Smooth muscle cell (in vitro differentiated cells): ENCODE measurements at regions not wholly inside any gene's neighbourhood (a gene's known extent, or its start where the extent isn't known, plus 50 kb on each side); places are given as distances from the start of the nearest gene placed in this dataset.

Source experiments
- DNase-seq: peaks from one replicate; lab custom pipeline; 2025; ENCODE audit not compliant: unreplicated experiment; lab: John Stamatoyannopoulos, UW
- H2AFZ ChIP-seq: fragments of 200-600 bp; sonication (generic); 2 replicates; pipeline ENCODE4 v1.6.0; 2016; ENCODE audit warnings: antibody characterized with exemption, low read depth, mild to moderate bottlenecking
- H3F3A ChIP-seq: fragments of 200-600 bp; sonication (generic); 2 replicates; pipeline ENCODE4 v1.6.0; 2017; ENCODE audit warnings: antibody characterized with exemption, low read depth
- H3K27ac ChIP-seq: fragments of 200-600 bp; sonication (generic); 2 replicates; pipeline ENCODE4 v1.5.1; 2016; ENCODE audit warnings: low read depth, mild to moderate bottlenecking
- H3K27me3 ChIP-seq: fragments of 200-600 bp; sonication (generic); 2 replicates; pipeline ENCODE4 v1.6.1; 2016; ENCODE audit warnings: low read depth, mild to moderate bottlenecking
- H3K36me3 ChIP-seq: fragments of 200-600 bp; sonication (generic); 2 replicates; pipeline ENCODE4 v1.5.1; 2016; ENCODE audit warnings: low read depth
- H3K4me1 ChIP-seq: fragments of 200-600 bp; sonication (generic); 2 replicates; pipeline ENCODE4 v1.5.1; 2016; ENCODE audit warnings: low read depth
- H3K4me2 ChIP-seq: fragments of 200-600 bp; sonication (generic); 2 replicates; pipeline ENCODE4 v1.6.0; 2016; ENCODE audit warnings: mild to moderate bottlenecking
- H3K4me3 ChIP-seq: fragments of 200-600 bp; sonication (generic); 2 replicates; pipeline ENCODE4 v1.5.1; 2016; ENCODE audit warnings: mild to moderate bottlenecking
- H3K79me2 ChIP-seq: fragments of 200-600 bp; sonication (generic); 2 replicates; pipeline ENCODE4 v1.6.0; 2016; ENCODE audit warnings: low read depth, mild to moderate bottlenecking
- H3K9ac ChIP-seq: fragments of 200-600 bp; sonication (generic); 2 replicates; pipeline ENCODE4 v1.6.0; 2016; ENCODE audit warnings: low read depth
- H3K9me3 ChIP-seq: fragments of 200-600 bp; sonication (generic); replicated peaks from 2 replicates; pipeline ENCODE4 v1.5.1; 2016; ENCODE audit warnings: low read depth
- H4K20me1 ChIP-seq: fragments of 200-600 bp; sonication (generic); 2 replicates; pipeline ENCODE4 v1.6.0; 2016; ENCODE audit warnings: low read depth
- CTCF ChIP-seq: fragments of 200-600 bp; sonication (generic); IDR thresholded peaks from 2 replicates; pipeline ENCODE4 v1.5.1; 2017; ENCODE audit warnings: borderline replicate concordance, mild to moderate bottlenecking, antibody characterized with exemption; ENCODE audit not compliant: insufficient read depth, poor library complexity, severe bottlenecking
- WGBS: methylation state at CpG from one replicate; pipeline ENCODE4 v1.1.7; 2016; ENCODE audit warnings: low lambda C conversion rate; 5-methylcytosine and 5-hydroxymethylcytosine counted together

- DNase-seq = no peak
- no peak overlapping the region for H3K4me3 ChIP-seq
- TF ChIP-seq CTCF = no peak
- WGBS = 89% methylated on average over 1 of the region's 1 CpG
- no peak overlapping the region for H3K27ac ChIP-seq
- no peaks in the 10 kb centered on the region for H3K4me1 ChIP-seq
- H2AFZ ChIP-seq = no peak overlapping the region
- H3K9ac ChIP-seq = no peak overlapping the region
- no peaks in the 10 kb centered on the region for H4K20me1 ChIP-seq
- no peaks in the 10 kb centered on the region for H3K27me3 ChIP-seq
- H3K4me2 ChIP-seq = no peak overlapping the region
- H3F3A ChIP-seq = no peaks in the 10 kb centered on the region
- H3K79me2 ChIP-seq = no peaks in the 10 kb centered on the region
- no peaks in the 10 kb centered on the region for H3K36me3 ChIP-seq
- H3K9me3 ChIP-seq = no peaks in the 10 kb centered on the region
These were observed 314.2 kb upstream of the POU3F1 start for GRCh38 chr1:38360807-38361206.

GRCh38 chr1:38353956-38354355 lies 307.4 kb upstream of the POU3F1 start:
- Histone ChIP-seq H3K36me3 (no peaks in the 10 kb centered on the region), H3K27ac (no peak overlapping the region), H3K9me3 (no peaks in the 10 kb centered on the region), H3K27me3 (no peaks in the 10 kb centered on the region), H2AFZ (no peak overlapping the region), H3K4me1 (no peaks in the 10 kb centered on the region), H4K20me1 (no peaks in the 10 kb centered on the region), H3K9ac (no peak overlapping the region), H3K79me2 (no peaks in the 10 kb centered on the region), H3K4me3 (no peak overlapping the region), H3K4me2 (no peak overlapping the region), H3F3A (no peaks in the 10 kb centered on the region)
- no peak for TF ChIP-seq CTCF
- DNase-seq = no peak
- WGBS = 92% methylated on average over 6 of the region's 6 CpGs

GRCh38 chr1:38352869-38353268 lies 306.3 kb upstream of the POU3F1 start:
- DNase-seq = no peak
- no peaks in the 10 kb centered on the region for H3F3A ChIP-seq
- H2AFZ ChIP-seq = no peak overlapping the region
- H3K27me3 ChIP-seq = no peaks in the 10 kb centered on the region
- H3K4me3 ChIP-seq = no peak overlapping the region
- no peak for TF ChIP-seq CTCF
- no peak overlapping the region for H3K4me2 ChIP-seq
- 66% methylated on average over 6 of the region's 6 CpGs for WGBS
- H3K4me1 ChIP-seq = no peaks in the 10 kb centered on the region
- no peaks in the 10 kb centered on the region for H3K9me3 ChIP-seq
- H3K36me3 ChIP-seq = no peaks in the 10 kb centered on the region
- H4K20me1 ChIP-seq = no peaks in the 10 kb centered on the region
- no peak overlapping the region for H3K9ac ChIP-seq
- H3K27ac ChIP-seq = no peak overlapping the region
- H3K79me2 ChIP-seq = no peaks in the 10 kb centered on the region

GRCh38 chr1:38347446-38348175 lies 301.0 kb upstream of the POU3F1 start:
- H3K36me3 ChIP-seq = no peaks in the 10 kb centered on the region
- 86% methylated on average over 3 of the region's 3 CpGs for WGBS
- TF ChIP-seq CTCF = no peak
- no peak overlapping the region for H3K4me3 ChIP-seq
- no peaks in the 10 kb centered on the region for H3K4me1 ChIP-seq
- H3K9me3 ChIP-seq = no peaks in the 10 kb centered on the region
- H3K4me2 ChIP-seq = no peak overlapping the region
- no peak overlapping the region for H3K27ac ChIP-seq
- H3K9ac ChIP-seq = no peak overlapping the region
- no peak for DNase-seq
- H2AFZ ChIP-seq = no peak overlapping the region
- H3F3A ChIP-seq = no peaks in the 10 kb centered on the region
- H3K27me3 ChIP-seq = no peaks in the 10 kb centered on the region
- H4K20me1 ChIP-seq = no peaks in the 10 kb centered on the region
- H3K79me2 ChIP-seq = no peaks in the 10 kb centered on the region
